Naive thymus-derived CD4-positive, alpha-beta T cell (primary cell): ENCODE measurements at regions not wholly inside any gene's neighbourhood (a gene's known extent, or its start where the extent isn't known, plus 50 kb on each side); places are given as distances from the start of the nearest gene placed in this dataset.

ENCODE experiments used
- ATAC-seq: fragments of 150-1000 bp; cut with Tn5 transposase; 2 replicates; pipeline ENCODE4 v1.10.0; 2021; ENCODE audit warnings: mild to moderate bottlenecking, moderate library complexity
- CTCF ChIA-PET: fragments of 350-600 bp; sonication (Branson Sonifier 250); formaldehyde crosslinking; loops from one replicate; lab custom pipeline; 2021; ENCODE audit warnings: antibody characterized with exemption; lab: Charles Lee
- POLR2A ChIA-PET: fragments of 350-600 bp; sonication (Branson Sonifier 250); formaldehyde crosslinking; loops from one replicate; lab custom pipeline; 2021; ENCODE audit warnings: antibody characterized with exemption, inconsistent platforms; lab: Charles Lee
- DNase-seq, 9 donors: peaks; one replicate each; pipeline versions ENCODE4 v3.0.0 to v3.0.0-alpha.2; 2020 to 2022; ENCODE audit warnings: mixed read lengths in 1 of 9
- H3K27ac ChIP-seq: one replicate; pipeline ENCODE4 v1.7.0; 2013; ENCODE audit warnings: mild to moderate bottlenecking, low read depth, low read length, moderate library complexity
- H3K27me3 ChIP-seq, 2 donors: one replicate each; pipeline ENCODE4 v1.7.0; 2013; ENCODE audit warnings: low read length in 2 of 2, mild to moderate bottlenecking in 2 of 2, moderate library complexity in 2 of 2; ENCODE audit not compliant: control insufficient read depth in 2 of 2, insufficient read depth in 2 of 2
- H3K36me3 ChIP-seq, 3 experiments: 1 replicate in 2 of 3; 2 replicates in 1 of 3; pipeline ENCODE4 v1.7.0; 2013; ENCODE audit warnings: low read length in 3 of 3, mild to moderate bottlenecking in 3 of 3, moderate library complexity in 1 of 3; ENCODE audit not compliant: insufficient read depth in 3 of 3, control insufficient read depth in 2 of 3
- H3K4me1 ChIP-seq, 2 donors: one replicate each; pipeline ENCODE4 v1.7.0; 2013; ENCODE audit warnings: low read length in 2 of 2, mild to moderate bottlenecking in 2 of 2, moderate library complexity in 1 of 2; ENCODE audit not compliant: control insufficient read depth in 2 of 2, insufficient read depth in 2 of 2
- H3K4me3 ChIP-seq: 2 replicates; pipeline ENCODE4 v1.7.0; 2013; ENCODE audit warnings: mild to moderate bottlenecking, low read length
- H3K9me3 ChIP-seq, 3 experiments: 1 replicate in 2 of 3; 2 replicates in 1 of 3; pipeline ENCODE4 v1.7.0; 2013; ENCODE audit warnings: low read length in 3 of 3; ENCODE audit not compliant: control insufficient read depth in 2 of 3
- H3K27ac Mint-ChIP-seq, 9 donors: one replicate each; pipeline ENCODE4 v1.8.0; 2020 to 2022; ENCODE audit warnings: mixed read lengths in 9 of 9, mild to moderate bottlenecking in 8 of 9, moderate library complexity in 5 of 9, inconsistent platforms in 2 of 9
- H3K27me3 Mint-ChIP-seq, 5 donors: one replicate each; pipeline ENCODE4 v1.8.0; 2021 to 2022; ENCODE audit warnings: mixed read lengths in 5 of 5, mild to moderate bottlenecking in 1 of 5
- H3K36me3 Mint-ChIP-seq, 5 donors: one replicate each; pipeline ENCODE4 v1.8.0; 2020 to 2022; ENCODE audit warnings: mixed read lengths in 5 of 5, mild to moderate bottlenecking in 3 of 5, inconsistent platforms in 1 of 5
- H3K4me1 Mint-ChIP-seq, 7 donors: one replicate each; pipeline ENCODE4 v1.8.0; 2020 to 2022; ENCODE audit warnings: mixed read lengths in 7 of 7, mild to moderate bottlenecking in 3 of 7, inconsistent platforms in 1 of 7
- H3K4me3 Mint-ChIP-seq, 10 donors: one replicate each; pipeline ENCODE4 v1.8.0; 2020 to 2022; ENCODE audit warnings: mild to moderate bottlenecking in 10 of 10, mixed read lengths in 10 of 10, moderate library complexity in 6 of 10, inconsistent platforms in 2 of 10
- H3K9me3 Mint-ChIP-seq, 11 donors: one replicate each; pipeline ENCODE4 v1.8.0; 2020 to 2022; ENCODE audit warnings: mixed read lengths in 11 of 11, mild to moderate bottlenecking in 4 of 11, inconsistent platforms in 1 of 11, moderate library complexity in 1 of 11
- intact Hi-C, 2 donors: fragments of 100-400 bp; cut with micrococcal nuclease; formaldehyde crosslinking; loops; one replicate each; pipeline ENCODE4 v1.15.1; 2023

- H3K4me3 ChIP-seq: no peak overlapping the region
- no peak for DNase-seq
- CTCF ChIA-PET: no interaction called here
- H3K27me3 Mint-ChIP-seq: peaks cover 0 to 17% (median 6%) of the 10 kb centered on the region in 5 donors
- POLR2A ChIA-PET: no interaction called here
- no peaks in the 10 kb centered on the region for H3K36me3 Mint-ChIP-seq
- no peak overlapping the region for H3K27ac ChIP-seq
- no peak overlapping the region for H3K4me3 Mint-ChIP-seq
- no peaks in the 10 kb centered on the region for H3K36me3 ChIP-seq
- intact Hi-C loops: no loop called here
- H3K9me3 ChIP-seq: no peaks in the 10 kb centered on the region
- peaks cover 0 to 1% (median 0%) of the 10 kb centered on the region in 11 donors for H3K9me3 Mint-ChIP-seq
- no peaks in the 10 kb centered on the region for H3K4me1 ChIP-seq
- no peak overlapping the region for H3K27ac Mint-ChIP-seq
- no peak for ATAC-seq
- H3K27me3 ChIP-seq: no peaks in the 10 kb centered on the region
- no peaks in the 10 kb centered on the region for H3K4me1 Mint-ChIP-seq
Observed at GRCh38 chr7:116310141-116310540, 99.8 kb downstream of the TES start.

- ATAC-seq: no peak
- intact Hi-C loops: no loop called here
- Histone ChIP-seq H3K27ac (no peak overlapping the region), H3K27me3 (no peaks in the 10 kb centered on the region), H3K4me3 (no peak overlapping the region), H3K4me1 (no peaks in the 10 kb centered on the region), H3K36me3 (no peaks in the 10 kb centered on the region), H3K9me3 (no peaks in the 10 kb centered on the region)
- H3K27me3 Mint-ChIP-seq: peaks cover 0 to 13% (median 2%) of the 10 kb centered on the region in 5 donors
- H3K9me3 Mint-ChIP-seq: peaks cover 0 to 1% (median 0%) of the 10 kb centered on the region in 11 donors
- no peaks in the 10 kb centered on the region for H3K4me1 Mint-ChIP-seq
- CTCF ChIA-PET: no interaction called here
- no peak overlapping the region for H3K27ac Mint-ChIP-seq
- no peaks in the 10 kb centered on the region for H3K36me3 Mint-ChIP-seq
- no peak overlapping the region for H3K4me3 Mint-ChIP-seq
- DNase-seq: no peak
- POLR2A ChIA-PET: no interaction called here
Observed at GRCh38 chr7:116311259-116311658, 100.9 kb downstream of the TES start.

GRCh38 chr7:116311816-116312471, 101.6 kb downstream of the TES start:
- POLR2A ChIA-PET: no interaction called here
- Histone ChIP-seq H3K4me1 (no peaks in the 10 kb centered on the region), H3K27me3 (no peaks in the 10 kb centered on the region), H3K4me3 (no peak overlapping the region), H3K27ac (no peak overlapping the region), H3K9me3 (no peaks in the 10 kb centered on the region), H3K36me3 (no peaks in the 10 kb centered on the region)
- H3K9me3 Mint-ChIP-seq: peaks cover 0 to 1% (median 0%) of the 10 kb centered on the region in 11 donors
- H3K4me1 Mint-ChIP-seq: no peaks in the 10 kb centered on the region
- CTCF ChIA-PET: no interaction called here
- intact Hi-C loops: no loop called here
- peaks cover 0 to 13% (median 5%) of the 10 kb centered on the region in 5 donors for H3K27me3 Mint-ChIP-seq
- DNase-seq (no peak), ATAC-seq (no peak)
- no peak overlapping the region for H3K27ac Mint-ChIP-seq
- H3K4me3 Mint-ChIP-seq: no peak overlapping the region
- H3K36me3 Mint-ChIP-seq: no peaks in the 10 kb centered on the region

- H3K27me3 Mint-ChIP-seq: peaks cover 0 to 26% (median 14%) of the 10 kb centered on the region in 5 donors
- intact Hi-C loops: no loop called here
- DNase-seq (no peak), ATAC-seq (no peak)
- no peak overlapping the region for H3K4me3 Mint-ChIP-seq
- H3K9me3 Mint-ChIP-seq: peaks cover 0 to 4% (median 0%) of the 10 kb centered on the region in 11 donors
- no peaks in the 10 kb centered on the region for H3K4me1 Mint-ChIP-seq
- ChIA-PET CTCF (no interaction called here), POLR2A (no interaction called here)
- H3K27me3 ChIP-seq: no peaks in the 10 kb centered on the region
- no peaks in the 10 kb centered on the region for H3K36me3 ChIP-seq
- no peak overlapping the region for H3K27ac ChIP-seq
- H3K9me3 ChIP-seq: no peaks in the 10 kb centered on the region
- H3K27ac Mint-ChIP-seq: no peak overlapping the region
- H3K36me3 Mint-ChIP-seq: no peaks in the 10 kb centered on the region
- H3K4me3 ChIP-seq: no peak overlapping the region
- H3K4me1 ChIP-seq: no peaks in the 10 kb centered on the region
Observed at GRCh38 chr7:116315293-116315692, 105.0 kb downstream of the TES start.

GRCh38 chr7:116315803-116316202, 105.5 kb downstream of the TES start:
- Mint-ChIP-seq H3K4me1 (no peaks in the 10 kb centered on the region), H3K4me3 (no peak overlapping the region), H3K27me3 (peaks cover 0 to 26% (median 14%) of the 10 kb centered on the region in 5 donors), H3K9me3 (peaks cover 0 to 4% (median 0%) of the 10 kb centered on the region in 11 donors), H3K36me3 (no peaks in the 10 kb centered on the region), H3K27ac (no peak overlapping the region)
- ATAC-seq (no peak), DNase-seq (no peak)
- Histone ChIP-seq H3K36me3 (no peaks in the 10 kb centered on the region), H3K27me3 (no peaks in the 10 kb centered on the region), H3K27ac (no peak overlapping the region), H3K9me3 (no peaks in the 10 kb centered on the region), H3K4me3 (no peak overlapping the region), H3K4me1 (no peaks in the 10 kb centered on the region)
- intact Hi-C loops: no loop called here
- ChIA-PET POLR2A (no interaction called here), CTCF (no interaction called here)

GRCh38 chr7:116316838-116317628, 106.7 kb downstream of the TES start:
- Mint-ChIP-seq H3K27me3 (peaks cover 0 to 26% (median 14%) of the 10 kb centered on the region in 5 donors), H3K4me3 (no peak overlapping the region), H3K36me3 (no peaks in the 10 kb centered on the region), H3K4me1 (no peaks in the 10 kb centered on the region), H3K27ac (no peak overlapping the region), H3K9me3 (peaks cover 0 to 4% (median 0%) of the 10 kb centered on the region in 11 donors)
- ATAC-seq (no peak), DNase-seq (no peak)
- H3K4me1 ChIP-seq: no peaks in the 10 kb centered on the region
- no peaks in the 10 kb centered on the region for H3K9me3 ChIP-seq
- CTCF ChIA-PET: no interaction called here
- no peaks in the 10 kb centered on the region for H3K27me3 ChIP-seq
- no peaks in the 10 kb centered on the region for H3K36me3 ChIP-seq
- POLR2A ChIA-PET: no interaction called here
- no peak overlapping the region for H3K4me3 ChIP-seq
- intact Hi-C loops: no loop called here
- H3K27ac ChIP-seq: no peak overlapping the region
